Smooth muscle cell (in vitro differentiated cells): ENCODE measurements at regions not wholly inside any gene's neighbourhood (a gene's known extent, or its start where the extent isn't known, plus 50 kb on each side); places are given as distances from the start of the nearest gene placed in this dataset.

Experiments used
- DNase-seq: peaks from one replicate; lab custom pipeline; 2025; ENCODE audit not compliant: unreplicated experiment; lab: John Stamatoyannopoulos, UW
- H2AFZ ChIP-seq: fragments of 200-600 bp; sonication (generic); 2 replicates; pipeline ENCODE4 v1.6.0; 2016; ENCODE audit warnings: antibody characterized with exemption, low read depth, mild to moderate bottlenecking
- H3F3A ChIP-seq: fragments of 200-600 bp; sonication (generic); 2 replicates; pipeline ENCODE4 v1.6.0; 2017; ENCODE audit warnings: antibody characterized with exemption, low read depth
- H3K27ac ChIP-seq: fragments of 200-600 bp; sonication (generic); 2 replicates; pipeline ENCODE4 v1.5.1; 2016; ENCODE audit warnings: low read depth, mild to moderate bottlenecking
- H3K27me3 ChIP-seq: fragments of 200-600 bp; sonication (generic); 2 replicates; pipeline ENCODE4 v1.6.1; 2016; ENCODE audit warnings: low read depth, mild to moderate bottlenecking
- H3K36me3 ChIP-seq: fragments of 200-600 bp; sonication (generic); 2 replicates; pipeline ENCODE4 v1.5.1; 2016; ENCODE audit warnings: low read depth
- H3K4me1 ChIP-seq: fragments of 200-600 bp; sonication (generic); 2 replicates; pipeline ENCODE4 v1.5.1; 2016; ENCODE audit warnings: low read depth
- H3K4me2 ChIP-seq: fragments of 200-600 bp; sonication (generic); 2 replicates; pipeline ENCODE4 v1.6.0; 2016; ENCODE audit warnings: mild to moderate bottlenecking
- H3K4me3 ChIP-seq: fragments of 200-600 bp; sonication (generic); 2 replicates; pipeline ENCODE4 v1.5.1; 2016; ENCODE audit warnings: mild to moderate bottlenecking
- H3K79me2 ChIP-seq: fragments of 200-600 bp; sonication (generic); 2 replicates; pipeline ENCODE4 v1.6.0; 2016; ENCODE audit warnings: low read depth, mild to moderate bottlenecking
- H3K9ac ChIP-seq: fragments of 200-600 bp; sonication (generic); 2 replicates; pipeline ENCODE4 v1.6.0; 2016; ENCODE audit warnings: low read depth
- H3K9me3 ChIP-seq: fragments of 200-600 bp; sonication (generic); replicated peaks from 2 replicates; pipeline ENCODE4 v1.5.1; 2016; ENCODE audit warnings: low read depth
- H4K20me1 ChIP-seq: fragments of 200-600 bp; sonication (generic); 2 replicates; pipeline ENCODE4 v1.6.0; 2016; ENCODE audit warnings: low read depth
- WGBS: methylation state at CpG from one replicate; pipeline ENCODE4 v1.1.7; 2016; ENCODE audit warnings: low lambda C conversion rate; 5-methylcytosine and 5-hydroxymethylcytosine counted together
- TF ChIP-seq, protein P1 (sequence below): fragments of 200-600 bp; sonication (generic); IDR thresholded peaks from 2 replicates; pipeline ENCODE4 v1.5.1; 2017; ENCODE audit warnings: borderline replicate concordance, mild to moderate bottlenecking, antibody characterized with exemption; ENCODE audit not compliant: insufficient read depth, poor library complexity, severe bottlenecking

DNA sequence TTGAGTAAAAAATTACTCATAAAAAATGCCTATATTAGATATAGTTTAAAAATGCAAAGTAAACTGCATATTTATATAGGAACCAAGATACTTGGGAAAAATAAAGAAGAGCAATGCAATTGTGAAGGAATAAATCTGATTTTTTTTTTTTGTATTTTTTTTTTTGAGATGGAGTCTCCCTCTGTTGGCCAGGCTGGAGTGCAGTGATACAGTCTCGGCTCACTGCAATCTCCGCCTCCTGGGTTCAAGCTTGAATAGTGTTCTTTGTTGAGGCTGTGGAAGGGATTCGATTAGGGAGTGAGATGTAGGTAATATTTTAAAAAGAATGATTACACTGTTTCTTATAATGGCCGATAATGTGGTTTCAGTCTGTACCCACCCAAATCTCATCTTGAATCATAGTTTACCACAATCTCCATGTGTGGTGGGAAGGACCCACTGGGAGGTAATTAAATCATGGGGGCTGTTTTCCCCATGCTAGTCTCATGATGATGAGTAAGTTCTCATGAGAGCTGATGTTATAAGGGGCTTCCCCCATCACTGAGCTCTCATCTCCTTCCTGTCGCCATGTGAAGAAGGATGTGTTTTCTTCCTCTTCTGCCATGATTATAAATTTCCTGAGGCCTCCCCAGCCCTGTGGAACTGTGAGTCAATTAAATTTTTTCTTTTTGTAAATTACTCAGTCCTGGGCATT, 1765.9 kb downstream of the PLA2G4A start:
- Histone ChIP-seq H3K4me3 (no peak overlapping the region), H2AFZ (no peak overlapping the region), H3K9ac (no peak overlapping the region), H3K4me1 (no peaks in the 10 kb centered on the region), H3K79me2 (no peaks in the 10 kb centered on the region), H3K4me2 (no peak overlapping the region), H3F3A (no peaks in the 10 kb centered on the region), H3K27ac (no peak overlapping the region), H3K27me3 (no peaks in the 10 kb centered on the region), H3K36me3 (no peaks in the 10 kb centered on the region), H4K20me1 (no peaks in the 10 kb centered on the region), H3K9me3 (no peaks in the 10 kb centered on the region)
- TF ChIP-seq, protein P1, sequence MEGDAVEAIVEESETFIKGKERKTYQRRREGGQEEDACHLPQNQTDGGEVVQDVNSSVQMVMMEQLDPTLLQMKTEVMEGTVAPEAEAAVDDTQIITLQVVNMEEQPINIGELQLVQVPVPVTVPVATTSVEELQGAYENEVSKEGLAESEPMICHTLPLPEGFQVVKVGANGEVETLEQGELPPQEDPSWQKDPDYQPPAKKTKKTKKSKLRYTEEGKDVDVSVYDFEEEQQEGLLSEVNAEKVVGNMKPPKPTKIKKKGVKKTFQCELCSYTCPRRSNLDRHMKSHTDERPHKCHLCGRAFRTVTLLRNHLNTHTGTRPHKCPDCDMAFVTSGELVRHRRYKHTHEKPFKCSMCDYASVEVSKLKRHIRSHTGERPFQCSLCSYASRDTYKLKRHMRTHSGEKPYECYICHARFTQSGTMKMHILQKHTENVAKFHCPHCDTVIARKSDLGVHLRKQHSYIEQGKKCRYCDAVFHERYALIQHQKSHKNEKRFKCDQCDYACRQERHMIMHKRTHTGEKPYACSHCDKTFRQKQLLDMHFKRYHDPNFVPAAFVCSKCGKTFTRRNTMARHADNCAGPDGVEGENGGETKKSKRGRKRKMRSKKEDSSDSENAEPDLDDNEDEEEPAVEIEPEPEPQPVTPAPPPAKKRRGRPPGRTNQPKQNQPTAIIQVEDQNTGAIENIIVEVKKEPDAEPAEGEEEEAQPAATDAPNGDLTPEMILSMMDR = peak; percentile 27
- DNase-seq = no peak
- WGBS = 73% methylated on average over 5 of the region's 5 CpGs

DNA sequence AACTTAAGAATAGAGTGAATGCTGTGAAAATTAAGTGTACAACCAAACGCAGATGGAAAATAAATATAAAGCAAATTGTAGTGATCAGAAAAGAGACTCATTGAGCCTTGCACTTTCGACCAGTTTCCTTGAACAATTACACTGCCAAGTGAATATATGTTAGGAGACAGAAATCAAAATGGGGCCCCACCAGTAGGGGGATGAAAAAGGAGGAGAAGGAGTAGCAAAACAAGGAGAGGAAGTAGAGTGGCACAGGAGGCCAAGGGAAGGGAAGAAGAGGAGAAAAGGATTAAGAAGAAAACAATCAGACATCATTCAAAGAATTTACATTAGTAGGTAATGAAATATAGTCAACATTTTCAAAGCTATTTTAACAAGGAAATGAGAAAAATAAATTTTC, 1770.6 kb downstream of the PLA2G4A start:
- no peak overlapping the region for H3K4me2 ChIP-seq
- H3K27me3 ChIP-seq = no peaks in the 10 kb centered on the region
- H3K4me1 ChIP-seq = no peaks in the 10 kb centered on the region
- no peak overlapping the region for H3K9ac ChIP-seq
- H4K20me1 ChIP-seq = no peaks in the 10 kb centered on the region
- H3K36me3 ChIP-seq = no peaks in the 10 kb centered on the region
- H3K4me3 ChIP-seq = no peak overlapping the region
- H3K79me2 ChIP-seq = no peaks in the 10 kb centered on the region
- H3K27ac ChIP-seq = no peak overlapping the region
- H2AFZ ChIP-seq = no peak overlapping the region
- 89% methylated on average over 2 of the region's 2 CpGs for WGBS
- no peaks in the 10 kb centered on the region for H3F3A ChIP-seq
- no peaks in the 10 kb centered on the region for H3K9me3 ChIP-seq
- no peak for DNase-seq
- TF ChIP-seq, protein P1 = no peak

DNA sequence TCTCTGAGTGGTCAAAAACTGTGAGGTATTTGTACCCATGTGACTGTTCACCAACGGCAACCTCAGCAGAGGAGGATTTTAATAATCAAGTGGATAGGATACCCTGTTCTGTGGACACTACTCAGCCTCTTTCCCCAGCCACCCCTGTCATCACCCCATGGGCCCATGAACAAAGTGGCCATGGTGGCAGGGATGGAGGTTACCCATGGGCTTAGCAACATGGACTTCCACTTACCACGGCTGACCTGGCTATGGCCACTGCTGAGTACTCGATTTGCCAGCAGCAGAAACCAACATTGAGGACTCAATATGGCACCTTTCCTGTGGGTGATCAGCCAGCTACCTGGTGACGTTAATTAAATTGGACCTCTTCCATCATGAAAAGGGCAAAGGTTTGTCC, 1782.7 kb downstream of the PLA2G4A start:
- H3K79me2 ChIP-seq = no peaks in the 10 kb centered on the region
- no peaks in the 10 kb centered on the region for H3K9me3 ChIP-seq
- TF ChIP-seq, protein P1 = no peak
- no peaks in the 10 kb centered on the region for H3K27me3 ChIP-seq
- no peaks in the 10 kb centered on the region for H3K4me1 ChIP-seq
- no peak for DNase-seq
- no peaks in the 10 kb centered on the region for H4K20me1 ChIP-seq
- no peak overlapping the region for H3K27ac ChIP-seq
- H2AFZ ChIP-seq = no peak overlapping the region
- 89% methylated on average over 4 of the region's 4 CpGs for WGBS
- no peaks in the 10 kb centered on the region for H3K36me3 ChIP-seq
- H3K4me3 ChIP-seq = no peak overlapping the region
- no peaks in the 10 kb centered on the region for H3F3A ChIP-seq
- H3K4me2 ChIP-seq = no peak overlapping the region
- no peak overlapping the region for H3K9ac ChIP-seq

DNA sequence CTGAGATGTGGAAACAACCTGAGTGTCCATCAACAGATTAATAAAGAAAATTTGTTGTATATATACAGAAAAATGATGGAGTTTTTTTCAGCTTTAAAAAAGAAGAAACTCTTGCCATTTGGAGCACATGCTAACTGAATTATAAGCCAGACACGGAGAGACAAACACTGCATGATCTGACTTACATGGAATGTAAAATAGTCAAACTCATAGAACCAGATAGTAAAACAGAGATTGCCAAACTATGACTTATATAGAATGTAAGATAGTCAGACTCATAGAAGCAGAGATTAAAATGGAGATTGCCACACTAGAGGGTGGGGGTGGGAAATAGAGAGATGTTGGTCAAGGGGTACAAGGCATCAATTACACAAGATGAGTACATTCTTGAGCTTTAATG, 1786.6 kb downstream of the PLA2G4A start:
- Histone ChIP-seq H3F3A (no peaks in the 10 kb centered on the region), H3K9ac (no peak overlapping the region), H3K4me2 (no peak overlapping the region), H3K27ac (no peak overlapping the region), H3K4me3 (no peak overlapping the region), H3K4me1 (no peaks in the 10 kb centered on the region), H4K20me1 (no peaks in the 10 kb centered on the region), H2AFZ (no peak overlapping the region), H3K79me2 (no peaks in the 10 kb centered on the region), H3K36me3 (no peaks in the 10 kb centered on the region), H3K27me3 (no peaks in the 10 kb centered on the region), H3K9me3 (no peaks in the 10 kb centered on the region)
- DNase-seq = no peak
- WGBS = 58% methylated on average over 1 of the region's 1 CpG
- TF ChIP-seq, protein P1 = no peak
